HCT116 (cell line): ENCODE measurements at regions not wholly inside any gene's neighbourhood (a gene's known extent, or its start where the extent isn't known, plus 50 kb on each side); places are given as distances from the start of the nearest gene placed in this dataset.

ENCODE experiments used
- ATAC-seq: fragments of 200-7000 bp; cut with Tn5 transposase; 2 replicates; pipeline ENCODE4 v1.9.1; 2020; ENCODE audit warnings: mild to moderate bottlenecking, moderate library complexity
- BruUV-seq: library from RNA; stranded (reverse); fragments of 400-500 nt; replicated peaks from 2 replicates; lab custom pipeline; 2021; lab: Mats Ljungman, UMichigan
- CTCF ChIA-PET: fragments of 300-600 bp; sonication (Branson Sonifier 250); formaldehyde crosslinking; loops from one replicate; lab custom pipeline; 2021; ENCODE audit warnings: antibody characterized with exemption; lab: Charles Lee
- POLR2A ChIA-PET: fragments of 300-600, 350-600 bp; sonication (Branson Sonifier 250); formaldehyde crosslinking; loops from one replicate; lab custom pipeline; 2021; ENCODE audit warnings: antibody characterized with exemption; lab: Charles Lee
- RAD21 ChIA-PET, 2 experiments: fragments of 300-600 bp; sonication (Branson Sonifier 250); formaldehyde crosslinking; loops; one replicate each; lab custom pipeline; 2023; ENCODE audit warnings: low total read pairs in 2 of 2; ENCODE audit not compliant: uncharacterized antibody in 2 of 2, unreplicated experiment in 2 of 2, low non-redundant PET in 1 of 2; lab: Charles Lee
- DNase-seq: peaks from one replicate; pipeline ENCODE4 v3.0.0-alpha.2; 2010; ENCODE audit warnings: low read depth, low spot score
- H2AFZ ChIP-seq: fragments of 200-600 bp; shearing (Covaris generic), sonication (generic); 2 replicates; pipeline ENCODE4 v1.6.1; 2017; ENCODE audit warnings: low read depth, mixed run types, mixed read lengths, antibody characterized with exemption, low read length; ENCODE audit not compliant: poor library complexity, severe bottlenecking
- H3K27ac ChIP-seq: 2 replicates; pipeline ENCODE4 v1.5.1; 2012; ENCODE audit warnings: low read depth, low read length
- H3K27me3 ChIP-seq: fragments of 200-600 bp; sonication (generic); 2 replicates; pipeline ENCODE4 v1.6.1; 2016; ENCODE audit warnings: mixed run types, low read length, mixed read lengths; ENCODE audit not compliant: insufficient read depth
- H3K36me3 ChIP-seq, 2 experiments: fragments of 200-500 bp in 1 of 2; fragments of 200-600 bp in 1 of 2; sonication (Bioruptor generic) in 1 of 2; sonication (generic) in 1 of 2; 2 replicates each; pipeline versions ENCODE4 v1.5.1 to v1.6.1; 2014 to 2016; ENCODE audit warnings: low read length in 2 of 2, inconsistent platforms in 1 of 2, mixed read lengths in 1 of 2, mixed run types in 1 of 2; ENCODE audit not compliant: insufficient read depth in 2 of 2, control insufficient read depth in 1 of 2
- H3K4me1 ChIP-seq, 2 experiments: fragments of 200-600 bp in 1 of 2; sonication (generic) in 1 of 2; 2 replicates each; pipeline versions ENCODE4 v1.5.1 to v1.6.1; 2012 to 2017; ENCODE audit warnings: low read length in 2 of 2, inconsistent platforms in 1 of 2, mild to moderate bottlenecking in 1 of 2, mixed read lengths in 1 of 2, mixed run types in 1 of 2, moderate library complexity in 1 of 2; ENCODE audit not compliant: insufficient read depth in 2 of 2, control insufficient read depth in 1 of 2
- H3K4me2 ChIP-seq: fragments of 200-600 bp; sonication (generic); 2 replicates; pipeline ENCODE4 v1.6.1; 2017; ENCODE audit warnings: mixed run types, low read length, mixed read lengths
- H3K4me3 ChIP-seq, 2 experiments: fragments of 200-600 bp in 1 of 2; sonication (generic) in 1 of 2; replicated peaks in 1 of 2; 2 replicates each; pipeline ENCODE4 v1.5.1; 2011 to 2016; ENCODE audit warnings: low read length in 2 of 2, control low read depth in 1 of 2, low read depth in 1 of 2, mild to moderate bottlenecking in 1 of 2, mixed read lengths in 1 of 2, mixed run types in 1 of 2
- H3K79me2 ChIP-seq: fragments of 200-600 bp; sonication (generic); 2 replicates; pipeline ENCODE4 v1.6.1; 2017; ENCODE audit warnings: mild to moderate bottlenecking, mixed run types, low read length, moderate library complexity, mixed read lengths; ENCODE audit not compliant: insufficient read depth
- H3K9ac ChIP-seq: fragments of 200-600 bp; sonication (generic); 2 replicates; pipeline ENCODE4 v1.6.1; 2016; ENCODE audit warnings: low read length, mixed read lengths
- H3K9me2 ChIP-seq: fragments of 200-600 bp; sonication (generic), shearing (Covaris generic); 2 replicates; pipeline ENCODE4 v1.6.1; 2017; ENCODE audit warnings: mixed run types, mild to moderate bottlenecking, moderate library complexity; ENCODE audit not compliant: insufficient read depth
- H3K9me3 ChIP-seq, 2 experiments: fragments of 200-500 bp in 1 of 2; fragments of 200-600 bp in 1 of 2; sonication (Bioruptor generic) in 1 of 2; sonication (generic) in 1 of 2; 2 replicates each; pipeline ENCODE4 v1.6.1; 2014 to 2017; ENCODE audit warnings: low read length in 2 of 2, mixed read lengths in 2 of 2, inconsistent platforms in 1 of 2, low read depth in 1 of 2, mild to moderate bottlenecking in 1 of 2, mixed run types in 1 of 2, moderate library complexity in 1 of 2; ENCODE audit not compliant: control insufficient read depth in 1 of 2, insufficient read depth in 1 of 2
- H4K20me1 ChIP-seq: fragments of 200-600 bp; sonication (generic), shearing (Covaris generic); 2 replicates; pipeline ENCODE4 v1.6.1; 2017; ENCODE audit warnings: mixed run types, mild to moderate bottlenecking, moderate library complexity; ENCODE audit not compliant: insufficient read depth
- ATF3 ChIP-seq: IDR thresholded peaks from 2 replicates; pipeline ENCODE4 v1.6.1; 2012
- CBX3 ChIP-seq: IDR thresholded peaks from 2 replicates; pipeline ENCODE4 v1.6.1; 2012; ENCODE audit warnings: low read depth
- CEBPB ChIP-seq: IDR thresholded peaks from 2 replicates; pipeline ENCODE4 v1.6.1; 2012; ENCODE audit warnings: low read depth
- EGR1 ChIP-seq: IDR thresholded peaks from 2 replicates; pipeline ENCODE4 v1.6.1; 2012; ENCODE audit warnings: low read depth
- ELF1 ChIP-seq: IDR thresholded peaks from 2 replicates; pipeline ENCODE4 v1.6.1; 2012; ENCODE audit warnings: low read depth, borderline replicate concordance
- EZH2 ChIP-seq: fragments of 200-600 bp; sonication (generic); IDR thresholded peaks from 2 replicates; pipeline ENCODE4 v1.6.1; 2017; ENCODE audit warnings: antibody characterized with exemption, mixed run types
- EZH2phosphoT487 ChIP-seq: fragments of 200-600 bp; IDR thresholded peaks from 2 replicates; pipeline ENCODE4 v1.6.1; 2018; ENCODE audit warnings: antibody characterized with exemption, borderline replicate concordance
- POLR2A ChIP-seq: IDR thresholded peaks from 2 replicates; pipeline ENCODE4 v1.7.0; 2011; ENCODE audit warnings: borderline replicate concordance; ENCODE audit not compliant: insufficient read depth, insufficient read length; ENCODE audit errors: extremely low read depth
- RAD21 ChIP-seq: IDR thresholded peaks from 2 replicates; pipeline ENCODE4 v1.6.1; 2012; ENCODE audit warnings: low read depth, mild to moderate bottlenecking
- SP1 ChIP-seq: IDR thresholded peaks from 2 replicates; pipeline ENCODE4 v1.6.1; 2012; ENCODE audit warnings: low read depth
- SRF ChIP-seq: IDR thresholded peaks from 2 replicates; pipeline ENCODE4 v1.6.1; 2012; ENCODE audit warnings: low read depth
- TCF7L2 ChIP-seq: IDR thresholded peaks from 2 replicates; pipeline ENCODE4 v1.7.0; 2011; ENCODE audit warnings: borderline replicate concordance, inconsistent platforms; ENCODE audit not compliant: insufficient read depth, insufficient read length; ENCODE audit errors: extremely low read depth
- YY1 ChIP-seq: IDR thresholded peaks from 2 replicates; pipeline ENCODE4 v1.6.1; 2011; ENCODE audit warnings: low read length, low read depth, moderate library complexity, mild to moderate bottlenecking; ENCODE audit not compliant: insufficient replicate concordance; ENCODE audit errors: extremely low read depth
- ZFX ChIP-seq: fragments of 450-650 bp; IDR thresholded peaks from 2 replicates; pipeline ENCODE4 v1.6.1; 2017
- ZNF274 ChIP-seq: fragments of 200-500 bp; sonication (Bioruptor generic); IDR thresholded peaks from 2 replicates; pipeline ENCODE4 v1.6.1; 2014; ENCODE audit warnings: mild to moderate bottlenecking, low read depth, low read length, inconsistent platforms
- intact Hi-C: fragments of 100-400 bp; cut with micrococcal nuclease; formaldehyde crosslinking; loops from 2 replicates; pipeline ENCODE4 v1.10.0; 2022
- TF ChIP-seq, protein P1 (sequence below), 3 experiments: fragments of 200-600 bp in 1 of 3; sonication (generic) in 1 of 3; IDR thresholded peaks in 2 of 3; conservative IDR thresholded peaks in 1 of 3; 2 replicates each; pipeline ENCODE4 v1.5.1; 2012 to 2017; ENCODE audit warnings: low read depth in 2 of 3, low read length in 2 of 3, antibody characterized with exemption in 1 of 3, borderline replicate concordance in 1 of 3, control low read depth in 1 of 3, mild to moderate bottlenecking in 1 of 3, mixed read lengths in 1 of 3, mixed run types in 1 of 3, moderate library complexity in 1 of 3; ENCODE audit not compliant: insufficient read depth in 1 of 3
- TF ChIP-seq, protein P2 (sequence below): IDR thresholded peaks from 2 replicates; pipeline ENCODE4 v1.6.1; 2012; ENCODE audit warnings: low read depth

- ChIA-PET RAD21 (no interaction called here), POLR2A (no interaction called here), CTCF (no interaction called here)
- Histone ChIP-seq H3K9me3 (no peaks in the 10 kb centered on the region), H3K9me2 (no peaks in the 10 kb centered on the region), H3K27me3 (peaks cover 41% of the 10 kb centered on the region), H3K27ac (no peak overlapping the region), H3K4me3 (no peak overlapping the region), H3K4me2 (no peak overlapping the region), H3K4me1 (no peaks in the 10 kb centered on the region), H2AFZ (no peak overlapping the region), H4K20me1 (no peaks in the 10 kb centered on the region), H3K9ac (no peak overlapping the region), H3K36me3 (no peaks in the 10 kb centered on the region), H3K79me2 (no peaks in the 10 kb centered on the region)
- no peak for ATAC-seq
- DNase-seq, result no peak
- intact Hi-C loops, result no loop called here
- BruUV-seq, result no TSS peak
- TF ChIP-seq RAD21 (no peak), CEBPB (no peak), ATF3 (no peak), SRF (no peak), EZH2 (no peak), ELF1 (no peak), TCF7L2 (no peak), ZFX (no peak)
- TF ChIP-seq, protein P1, sequence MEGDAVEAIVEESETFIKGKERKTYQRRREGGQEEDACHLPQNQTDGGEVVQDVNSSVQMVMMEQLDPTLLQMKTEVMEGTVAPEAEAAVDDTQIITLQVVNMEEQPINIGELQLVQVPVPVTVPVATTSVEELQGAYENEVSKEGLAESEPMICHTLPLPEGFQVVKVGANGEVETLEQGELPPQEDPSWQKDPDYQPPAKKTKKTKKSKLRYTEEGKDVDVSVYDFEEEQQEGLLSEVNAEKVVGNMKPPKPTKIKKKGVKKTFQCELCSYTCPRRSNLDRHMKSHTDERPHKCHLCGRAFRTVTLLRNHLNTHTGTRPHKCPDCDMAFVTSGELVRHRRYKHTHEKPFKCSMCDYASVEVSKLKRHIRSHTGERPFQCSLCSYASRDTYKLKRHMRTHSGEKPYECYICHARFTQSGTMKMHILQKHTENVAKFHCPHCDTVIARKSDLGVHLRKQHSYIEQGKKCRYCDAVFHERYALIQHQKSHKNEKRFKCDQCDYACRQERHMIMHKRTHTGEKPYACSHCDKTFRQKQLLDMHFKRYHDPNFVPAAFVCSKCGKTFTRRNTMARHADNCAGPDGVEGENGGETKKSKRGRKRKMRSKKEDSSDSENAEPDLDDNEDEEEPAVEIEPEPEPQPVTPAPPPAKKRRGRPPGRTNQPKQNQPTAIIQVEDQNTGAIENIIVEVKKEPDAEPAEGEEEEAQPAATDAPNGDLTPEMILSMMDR (IDR thresholded peaks at IDR 0.05 in 2 of 3, conservative IDR thresholded peaks at IDR 0.05 in 1 of 3; ENCODE audit: borderline replicate concordance in 1 of 3, insufficient read depth in 1 of 3, low read depth in 2 of 3, low read length in 2 of 3), result no peak
Measured at GRCh38 chr1:14508613-14509012, 89.9 kb upstream of the KAZN start.

DNA sequence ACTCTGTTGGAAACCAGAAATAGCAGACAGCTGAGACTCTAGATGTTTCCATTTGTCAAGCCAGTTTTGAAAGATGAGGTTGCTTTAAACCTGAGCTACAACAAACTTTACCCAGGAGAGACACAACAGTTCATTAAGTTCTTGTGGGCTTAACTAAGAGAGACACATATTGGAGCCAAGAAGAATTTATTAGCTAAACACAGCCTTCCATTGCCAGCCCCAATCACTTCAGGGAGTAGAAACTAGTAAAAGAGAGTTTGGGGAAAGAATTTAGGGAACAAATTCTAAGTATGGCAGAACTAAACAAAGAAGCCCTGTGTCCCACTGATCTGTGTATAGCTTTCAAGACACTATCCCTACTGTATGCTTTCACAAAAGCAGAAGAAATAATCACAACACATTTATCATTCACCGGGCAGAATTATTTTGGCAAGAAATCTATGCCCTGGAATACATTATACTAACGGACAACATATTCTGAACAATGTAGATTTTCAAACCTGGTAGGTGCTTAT lies 87.3 kb upstream of the KAZN start:
- Histone ChIP-seq H3K27ac (no peak overlapping the region), H3K36me3 (no peaks in the 10 kb centered on the region), H2AFZ (no peak overlapping the region), H3K9me2 (no peaks in the 10 kb centered on the region), H3K4me1 (no peaks in the 10 kb centered on the region), H3K9ac (no peak overlapping the region), H3K4me3 (no peak overlapping the region), H3K9me3 (no peaks in the 10 kb centered on the region), H4K20me1 (no peaks in the 10 kb centered on the region; the same call in 1 of the 2 replicates), H3K79me2 (no peaks in the 10 kb centered on the region), H3K4me2 (no peak overlapping the region), H3K27me3 (peaks cover 29% of the 10 kb centered on the region; the same call in 1 of the 2 replicates)
- ChIA-PET RAD21 (no interaction called here), CTCF (no interaction called here), POLR2A (no interaction called here)
- intact Hi-C loops, result no loop called here
- ATAC-seq (no peak), DNase-seq (no peak)
- no TSS peak for BruUV-seq
- TF ChIP-seq CBX3 (no peak), POLR2A (no peak), EGR1 (no peak), SP1 (no peak), YY1 (no peak), ZNF274 (no peak), RAD21 (no peak), ZFX (no peak), EZH2phosphoT487 (no peak)
- TF ChIP-seq, protein P2, sequence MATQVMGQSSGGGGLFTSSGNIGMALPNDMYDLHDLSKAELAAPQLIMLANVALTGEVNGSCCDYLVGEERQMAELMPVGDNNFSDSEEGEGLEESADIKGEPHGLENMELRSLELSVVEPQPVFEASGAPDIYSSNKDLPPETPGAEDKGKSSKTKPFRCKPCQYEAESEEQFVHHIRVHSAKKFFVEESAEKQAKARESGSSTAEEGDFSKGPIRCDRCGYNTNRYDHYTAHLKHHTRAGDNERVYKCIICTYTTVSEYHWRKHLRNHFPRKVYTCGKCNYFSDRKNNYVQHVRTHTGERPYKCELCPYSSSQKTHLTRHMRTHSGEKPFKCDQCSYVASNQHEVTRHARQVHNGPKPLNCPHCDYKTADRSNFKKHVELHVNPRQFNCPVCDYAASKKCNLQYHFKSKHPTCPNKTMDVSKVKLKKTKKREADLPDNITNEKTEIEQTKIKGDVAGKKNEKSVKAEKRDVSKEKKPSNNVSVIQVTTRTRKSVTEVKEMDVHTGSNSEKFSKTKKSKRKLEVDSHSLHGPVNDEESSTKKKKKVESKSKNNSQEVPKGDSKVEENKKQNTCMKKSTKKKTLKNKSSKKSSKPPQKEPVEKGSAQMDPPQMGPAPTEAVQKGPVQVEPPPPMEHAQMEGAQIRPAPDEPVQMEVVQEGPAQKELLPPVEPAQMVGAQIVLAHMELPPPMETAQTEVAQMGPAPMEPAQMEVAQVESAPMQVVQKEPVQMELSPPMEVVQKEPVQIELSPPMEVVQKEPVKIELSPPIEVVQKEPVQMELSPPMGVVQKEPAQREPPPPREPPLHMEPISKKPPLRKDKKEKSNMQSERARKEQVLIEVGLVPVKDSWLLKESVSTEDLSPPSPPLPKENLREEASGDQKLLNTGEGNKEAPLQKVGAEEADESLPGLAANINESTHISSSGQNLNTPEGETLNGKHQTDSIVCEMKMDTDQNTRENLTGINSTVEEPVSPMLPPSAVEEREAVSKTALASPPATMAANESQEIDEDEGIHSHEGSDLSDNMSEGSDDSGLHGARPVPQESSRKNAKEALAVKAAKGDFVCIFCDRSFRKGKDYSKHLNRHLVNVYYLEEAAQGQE, result no peak
